NB4 (cell line): ENCODE measurements at regions not wholly inside any gene's neighbourhood (a gene's known extent, or its start where the extent isn't known, plus 50 kb on each side); places are given as distances from the start of the nearest gene placed in this dataset.

Experiments
- DNase-seq: peaks from one replicate; pipeline ENCODE4 v3.0.0; 2010; ENCODE audit warnings: low read depth
- H3K4me3 ChIP-seq: one replicate; pipeline ENCODE4 v1.5.1; 2011; ENCODE audit warnings: mild to moderate bottlenecking, low read depth, low read length, moderate library complexity
- MYC ChIP-seq: IDR thresholded peaks from 2 replicates; pipeline ENCODE4 v1.6.1; 2011; ENCODE audit warnings: low read depth, low read length
- POLR2A ChIP-seq: IDR thresholded peaks from 2 replicates; pipeline ENCODE4 v1.6.1; 2011; ENCODE audit warnings: mild to moderate bottlenecking; ENCODE audit not compliant: insufficient read length; ENCODE audit errors: extremely low read depth
- TF ChIP-seq, protein P1 (sequence below): IDR thresholded peaks from 2 replicates; pipeline ENCODE4 v1.6.1; 2011; ENCODE audit warnings: low read depth, low read length
- TF ChIP-seq, protein P2 (sequence below): IDR thresholded peaks from one replicate; pipeline ENCODE4 v1.5.1; 2012; ENCODE audit warnings: low read depth, low read length

DNA sequence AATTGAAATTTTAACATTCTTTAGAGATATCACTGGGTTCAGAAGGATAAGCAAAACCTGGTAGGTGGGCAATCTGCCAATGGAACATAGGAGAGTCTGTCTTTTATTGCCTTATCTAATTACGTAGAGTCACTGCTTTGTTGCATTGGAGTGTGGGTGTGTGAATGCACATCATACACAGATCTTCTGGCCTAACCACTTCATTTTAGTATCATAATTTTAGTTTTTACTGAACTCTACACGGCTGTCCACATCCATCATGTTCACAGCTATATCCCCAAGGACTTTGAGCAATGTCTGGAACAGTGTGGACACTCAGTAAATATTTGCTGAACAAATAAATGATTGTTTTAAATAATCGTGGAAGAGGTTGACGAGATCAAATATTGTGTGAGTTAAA is 104.6 kb upstream of the AKIRIN2 start:
- TF ChIP-seq POLR2A (no peak), MYC (no peak)
- TF ChIP-seq, protein P1, sequence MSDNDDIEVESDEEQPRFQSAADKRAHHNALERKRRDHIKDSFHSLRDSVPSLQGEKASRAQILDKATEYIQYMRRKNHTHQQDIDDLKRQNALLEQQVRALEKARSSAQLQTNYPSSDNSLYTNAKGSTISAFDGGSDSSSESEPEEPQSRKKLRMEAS: no peak
- TF ChIP-seq, protein P2, sequence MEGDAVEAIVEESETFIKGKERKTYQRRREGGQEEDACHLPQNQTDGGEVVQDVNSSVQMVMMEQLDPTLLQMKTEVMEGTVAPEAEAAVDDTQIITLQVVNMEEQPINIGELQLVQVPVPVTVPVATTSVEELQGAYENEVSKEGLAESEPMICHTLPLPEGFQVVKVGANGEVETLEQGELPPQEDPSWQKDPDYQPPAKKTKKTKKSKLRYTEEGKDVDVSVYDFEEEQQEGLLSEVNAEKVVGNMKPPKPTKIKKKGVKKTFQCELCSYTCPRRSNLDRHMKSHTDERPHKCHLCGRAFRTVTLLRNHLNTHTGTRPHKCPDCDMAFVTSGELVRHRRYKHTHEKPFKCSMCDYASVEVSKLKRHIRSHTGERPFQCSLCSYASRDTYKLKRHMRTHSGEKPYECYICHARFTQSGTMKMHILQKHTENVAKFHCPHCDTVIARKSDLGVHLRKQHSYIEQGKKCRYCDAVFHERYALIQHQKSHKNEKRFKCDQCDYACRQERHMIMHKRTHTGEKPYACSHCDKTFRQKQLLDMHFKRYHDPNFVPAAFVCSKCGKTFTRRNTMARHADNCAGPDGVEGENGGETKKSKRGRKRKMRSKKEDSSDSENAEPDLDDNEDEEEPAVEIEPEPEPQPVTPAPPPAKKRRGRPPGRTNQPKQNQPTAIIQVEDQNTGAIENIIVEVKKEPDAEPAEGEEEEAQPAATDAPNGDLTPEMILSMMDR: no peak
- H3K4me3 ChIP-seq: no peak overlapping the region
- DNase-seq: no peak

DNA sequence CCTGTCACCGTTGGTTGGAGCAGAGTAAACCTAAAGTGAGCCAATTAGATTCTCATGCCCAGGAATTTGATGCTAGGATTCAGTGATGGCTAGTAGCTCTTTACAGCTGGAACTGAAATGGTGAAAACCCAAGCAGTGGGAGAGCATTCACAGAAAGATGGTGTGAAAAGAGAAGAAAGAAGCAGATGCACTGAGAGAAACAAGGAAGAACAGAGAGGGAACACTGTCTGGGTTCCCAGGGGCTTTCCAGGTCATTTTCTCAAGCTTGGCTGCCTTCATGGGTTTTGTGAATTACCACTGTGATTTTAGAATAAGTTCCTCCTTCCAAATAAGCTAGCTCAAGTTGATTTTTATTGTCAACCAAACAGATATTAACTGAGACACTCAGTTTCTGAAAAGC is 104.1 kb upstream of the AKIRIN2 start:
- no peak for DNase-seq
- TF ChIP-seq, protein P2: no peak
- TF ChIP-seq MYC (no peak), POLR2A (no peak)
- TF ChIP-seq, protein P1: no peak
- H3K4me3 ChIP-seq: no peak overlapping the region

DNA sequence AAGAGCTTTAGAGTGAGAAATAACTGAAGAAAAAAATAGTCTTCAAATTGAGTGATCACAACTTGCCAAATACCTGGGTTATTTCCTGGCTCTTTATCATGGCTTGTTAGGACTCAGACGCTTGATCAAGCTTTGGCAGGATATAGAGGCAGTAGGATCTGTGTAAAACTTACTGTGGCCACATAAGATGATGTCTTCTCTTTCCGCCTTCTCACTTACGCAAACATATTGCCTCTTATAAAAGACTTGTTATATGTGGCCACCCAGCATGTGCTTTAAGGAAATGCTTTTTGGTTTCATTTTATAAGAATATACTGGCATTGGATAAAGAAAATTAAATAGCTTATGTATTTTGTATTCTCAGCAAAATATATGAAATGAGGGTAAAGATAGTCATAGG is 101.8 kb upstream of the AKIRIN2 start:
- DNase-seq: no peak
- TF ChIP-seq, protein P2: no peak
- TF ChIP-seq MYC: no peak
- TF ChIP-seq, protein P1: no peak
- TF ChIP-seq POLR2A: no peak
- no peak overlapping the region for H3K4me3 ChIP-seq

DNA sequence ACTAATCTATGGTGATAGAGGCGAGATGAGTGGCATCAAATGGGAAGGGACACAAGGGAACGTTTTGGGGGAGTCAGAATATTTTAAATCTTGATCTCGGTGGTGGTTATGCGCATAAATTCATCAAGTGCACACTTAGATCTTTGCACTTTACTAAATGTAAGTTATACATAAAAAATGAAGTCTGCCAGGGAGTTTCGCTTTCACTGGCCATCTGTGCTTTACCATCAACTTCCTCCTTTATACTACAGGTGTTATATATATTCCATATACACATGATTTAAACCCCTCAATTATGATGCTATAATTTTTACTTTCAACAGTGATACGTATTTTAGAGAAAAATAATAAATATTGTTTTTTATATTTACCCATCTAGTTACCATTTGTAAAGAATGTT is 97.6 kb upstream of the AKIRIN2 start:
- no peak overlapping the region for H3K4me3 ChIP-seq
- no peak for DNase-seq

DNA sequence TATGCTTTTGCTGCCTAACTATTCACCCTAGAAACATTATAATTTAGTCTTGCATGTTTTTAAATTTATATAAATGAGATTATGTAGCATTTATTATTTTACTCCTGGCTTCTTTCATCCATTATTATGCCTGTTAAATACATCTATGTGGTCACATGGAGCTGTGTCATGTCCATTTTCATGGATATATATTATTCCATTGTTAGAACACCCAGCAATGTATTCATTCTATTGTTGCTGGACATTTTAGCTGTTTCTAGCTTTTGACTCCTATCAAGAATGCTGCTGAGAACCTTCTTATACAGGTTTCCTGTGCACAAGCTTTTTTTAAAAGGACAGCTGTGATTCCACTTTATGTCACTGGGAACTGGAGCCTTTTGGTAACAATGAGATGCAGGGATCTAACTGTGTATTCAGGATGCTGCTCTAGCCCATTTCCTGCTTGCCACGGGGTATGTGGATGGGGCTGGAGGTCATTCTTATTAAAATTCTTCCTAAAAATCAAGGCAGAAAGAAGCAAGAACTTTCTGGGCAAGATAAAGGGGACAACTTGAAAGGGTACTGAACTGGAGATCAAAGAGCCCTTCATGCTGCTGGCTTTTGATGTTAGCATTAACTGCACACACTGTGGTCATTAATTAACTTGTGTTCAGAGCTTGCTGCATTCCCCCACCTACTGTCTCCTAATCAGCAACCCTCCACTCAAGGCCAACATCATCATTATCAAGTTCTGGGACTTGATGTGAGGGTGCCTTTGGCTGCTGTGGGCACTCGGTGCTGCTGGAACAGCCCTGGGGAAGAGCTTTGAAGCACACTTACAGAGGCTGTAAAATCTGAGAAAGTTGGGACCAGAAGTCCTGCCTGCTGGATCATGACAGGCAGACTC is 96.6 kb upstream of the AKIRIN2 start:
- no peak for DNase-seq
- TF ChIP-seq, protein P2: no peak
- TF ChIP-seq POLR2A (no peak), MYC (no peak)
- TF ChIP-seq, protein P1: no peak
- H3K4me3 ChIP-seq: no peak overlapping the region

More for the DNA sequence above, 97.6 kb upstream of the AKIRIN2 start:
- TF ChIP-seq POLR2A (no peak), MYC (no peak)
- TF ChIP-seq, protein P2: no peak
- TF ChIP-seq, protein P1: no peak
